ENCODE measurements at regions not wholly inside any gene's neighbourhood (a gene's known extent, or its start where the extent isn't known, plus 50 kb on each side); places are given as distances from the start of the nearest gene placed in this dataset.

DNA sequence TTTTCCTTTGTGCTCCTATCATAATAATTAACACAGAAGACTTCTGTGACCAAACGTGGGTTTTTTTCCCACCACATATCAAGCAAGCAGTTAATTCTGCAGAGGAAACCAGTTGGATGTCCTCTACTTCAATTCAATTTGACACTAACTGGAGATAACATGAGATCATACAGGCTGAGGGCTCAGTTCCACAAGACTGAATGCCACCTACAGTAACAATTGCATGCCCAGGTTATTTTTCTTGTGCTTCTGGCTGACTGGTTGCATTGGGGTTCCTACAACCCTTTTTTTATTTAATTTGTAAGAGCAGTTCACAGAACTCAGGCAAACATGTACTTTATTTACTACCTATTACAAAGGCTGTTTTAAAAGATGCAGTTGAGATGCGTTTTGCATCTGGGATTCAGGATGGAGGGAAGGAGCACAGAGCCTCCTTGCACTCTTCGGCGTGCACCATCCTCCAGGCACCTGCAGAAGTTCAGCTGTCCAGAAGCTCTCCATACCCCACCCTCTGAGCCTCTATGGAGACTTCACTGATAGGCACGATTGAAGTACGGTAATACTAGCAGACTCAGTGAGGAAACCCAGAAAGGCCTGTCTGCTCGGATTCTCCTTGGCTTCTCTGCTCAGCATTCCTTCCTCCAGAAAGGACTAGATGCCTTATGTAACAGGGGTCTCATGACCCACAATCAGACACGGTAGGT is 425.2 kb upstream of the CDH9 start:
- no peak overlapping the region for H3K27ac ChIP-seq (ENCODE audit: low read depth, low read length)
- no peaks in the 10 kb centered on the region for H3K4me1 ChIP-seq (ENCODE audit: control insufficient read depth, low read length)
- TF ChIP-seq CTCF (IDR thresholded peaks at IDR 0.05; ENCODE audit: low read depth, low read length, poor library complexity, severe bottlenecking) (no peak), EZH2phosphoT487 (IDR thresholded peaks at IDR 0.05; ENCODE audit: borderline replicate concordance, low read length) (no peak)
- no peaks in the 10 kb centered on the region for H3K9me2 ChIP-seq (replicated peaks; ENCODE audit: control insufficient read depth, low read length)
- H3K4me3 ChIP-seq (ENCODE audit: low read length), result no peak overlapping the region
- no peaks in the 10 kb centered on the region for H3K79me2 ChIP-seq (ENCODE audit: control insufficient read depth, low read length)
- no peaks in the 10 kb centered on the region for H3K27me3 ChIP-seq (ENCODE audit: control insufficient read depth, low read length)
- H3K36me3 ChIP-seq (ENCODE audit: control insufficient read depth, low read length), result no peaks in the 10 kb centered on the region
- H4K20me1 ChIP-seq (ENCODE audit: control insufficient read depth, insufficient read depth, low read depth, low read length), result no peaks in the 10 kb centered on the region
- H3K4me2 ChIP-seq (ENCODE audit: low read length), result no peak overlapping the region
- no peaks in the 10 kb centered on the region for H3K9me3 ChIP-seq (ENCODE audit: control insufficient read depth, insufficient read depth, low read length)
- no peaks in the 10 kb centered on the region for H3F3A ChIP-seq (ENCODE audit: control insufficient read depth, insufficient read depth)

GRCh38 chr5:27462936-27463335 is 424.6 kb upstream of the CDH9 start:
- Histone ChIP-seq H3K9me3 (ENCODE audit: control insufficient read depth, insufficient read depth, low read length) (no peaks in the 10 kb centered on the region), H3F3A (ENCODE audit: control insufficient read depth, insufficient read depth) (no peaks in the 10 kb centered on the region), H3K4me1 (ENCODE audit: control insufficient read depth, low read length) (no peaks in the 10 kb centered on the region), H3K36me3 (ENCODE audit: control insufficient read depth, low read length) (no peaks in the 10 kb centered on the region), H3K27me3 (ENCODE audit: control insufficient read depth, low read length) (no peaks in the 10 kb centered on the region), H3K4me2 (ENCODE audit: low read length) (no peak overlapping the region), H4K20me1 (ENCODE audit: control insufficient read depth, insufficient read depth, low read depth, low read length) (no peaks in the 10 kb centered on the region), H3K27ac (ENCODE audit: low read depth, low read length) (no peak overlapping the region), H3K9me2 (replicated peaks; ENCODE audit: control insufficient read depth, low read length) (no peaks in the 10 kb centered on the region), H3K79me2 (ENCODE audit: control insufficient read depth, low read length) (no peaks in the 10 kb centered on the region), H3K4me3 (ENCODE audit: low read length) (no peak overlapping the region)
- TF ChIP-seq EZH2phosphoT487 (IDR thresholded peaks at IDR 0.05; ENCODE audit: borderline replicate concordance, low read length) (no peak), CTCF (IDR thresholded peaks at IDR 0.05; ENCODE audit: low read depth, low read length, poor library complexity, severe bottlenecking) (no peak)

DNA sequence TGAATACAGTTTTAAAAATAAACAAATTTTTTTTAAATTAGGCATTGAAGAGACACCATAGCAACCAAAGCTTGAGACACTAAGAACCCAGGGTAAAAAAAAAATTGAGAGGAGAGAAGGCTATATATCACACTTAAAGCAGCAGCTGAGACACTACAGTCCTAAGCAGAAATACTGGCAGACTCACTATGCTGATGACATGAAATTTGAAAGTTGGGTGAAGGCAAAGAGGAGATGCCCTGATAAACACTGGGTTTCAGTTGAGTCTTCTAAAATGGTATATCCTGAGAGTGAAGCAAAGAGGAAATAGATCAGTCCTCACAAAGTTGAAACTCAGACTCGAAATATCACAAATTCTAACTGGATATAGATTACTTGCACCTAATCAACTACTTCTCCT is 419.9 kb upstream of the CDH9 start:
- Histone ChIP-seq H3K9me3 (ENCODE audit: control insufficient read depth, insufficient read depth, low read length) (no peaks in the 10 kb centered on the region), H3K36me3 (ENCODE audit: control insufficient read depth, low read length) (no peaks in the 10 kb centered on the region), H3F3A (ENCODE audit: control insufficient read depth, insufficient read depth) (no peaks in the 10 kb centered on the region), H3K79me2 (ENCODE audit: control insufficient read depth, low read length) (no peaks in the 10 kb centered on the region), H4K20me1 (ENCODE audit: control insufficient read depth, insufficient read depth, low read depth, low read length) (no peaks in the 10 kb centered on the region), H3K27me3 (ENCODE audit: control insufficient read depth, low read length) (no peaks in the 10 kb centered on the region), H3K4me3 (ENCODE audit: low read length) (no peak overlapping the region), H3K4me2 (ENCODE audit: low read length) (no peak overlapping the region), H3K27ac (ENCODE audit: low read depth, low read length) (no peak overlapping the region), H3K4me1 (ENCODE audit: control insufficient read depth, low read length) (no peaks in the 10 kb centered on the region), H3K9me2 (replicated peaks; ENCODE audit: control insufficient read depth, low read length) (no peaks in the 10 kb centered on the region)
- TF ChIP-seq EZH2phosphoT487 (IDR thresholded peaks at IDR 0.05; ENCODE audit: borderline replicate concordance, low read length) (no peak), CTCF (IDR thresholded peaks at IDR 0.05; ENCODE audit: low read depth, low read length, poor library complexity, severe bottlenecking) (no peak)
